ENCODE measurements at regions not wholly inside any gene's neighbourhood (a gene's known extent, or its start where the extent isn't known, plus 50 kb on each side); places are given as distances from the start of the nearest gene placed in this dataset.

- peaks cover 2% of the 10 kb centered on the region for H3K27me3 ChIP-seq (ENCODE audit: insufficient read depth, poor library complexity, severe bottlenecking)
- no peak for DNase-seq (ENCODE audit: low read depth in 1 of 2, low spot score in 1 of 2)
- no peak overlapping the region for H3K4me3 ChIP-seq (replicated peaks; ENCODE audit: insufficient read depth, low read length)
- TF ChIP-seq GABPA (IDR thresholded peaks at IDR 0.05; ENCODE audit: low read depth), result no peak
- no peak for TF ChIP-seq POLR2AphosphoS5 (IDR thresholded peaks at IDR 0.05; ENCODE audit: low read depth)
- no peak for TF ChIP-seq SPI1 (IDR thresholded peaks at IDR 0.05; ENCODE audit: borderline replicate concordance, low read depth)
- TF ChIP-seq REST (IDR thresholded peaks at IDR 0.05; ENCODE audit: insufficient replicate concordance, low read depth), result no peak
- TF ChIP-seq CTCF (IDR thresholded peaks at IDR 0.05; ENCODE audit: insufficient read depth, low read length), result no peak
- H3K27ac ChIP-seq (replicated peaks), result no peak overlapping the region
These were observed 177.9 kb upstream of the RAB6C start for GRCh38 chr2:129801575-129801974.

GRCh38 chr2:129802290-129802689, 177.2 kb upstream of the RAB6C start:
- TF ChIP-seq CTCF (IDR thresholded peaks at IDR 0.05; ENCODE audit: insufficient read depth, low read length), result no peak
- TF ChIP-seq POLR2AphosphoS5 (IDR thresholded peaks at IDR 0.05; ENCODE audit: low read depth), result no peak
- TF ChIP-seq SPI1 (IDR thresholded peaks at IDR 0.05; ENCODE audit: borderline replicate concordance, low read depth), result no peak
- TF ChIP-seq GABPA (IDR thresholded peaks at IDR 0.05; ENCODE audit: low read depth), result no peak
- TF ChIP-seq REST (IDR thresholded peaks at IDR 0.05; ENCODE audit: insufficient replicate concordance, low read depth), result no peak
- peaks cover 2% of the 10 kb centered on the region for H3K27me3 ChIP-seq (ENCODE audit: insufficient read depth, poor library complexity, severe bottlenecking)
- H3K4me3 ChIP-seq (replicated peaks; ENCODE audit: insufficient read depth, low read length), result no peak overlapping the region
- H3K27ac ChIP-seq (replicated peaks), result no peak overlapping the region
- DNase-seq (ENCODE audit: low read depth in 1 of 2, low spot score in 1 of 2), result no peak

- Histone ChIP-seq H3K27me3 (ENCODE audit: insufficient read depth, poor library complexity, severe bottlenecking) (peaks cover 2% of the 10 kb centered on the region), H3K4me3 (replicated peaks; ENCODE audit: insufficient read depth, low read length) (no peak overlapping the region), H3K27ac (replicated peaks) (no peak overlapping the region)
- TF ChIP-seq POLR2AphosphoS5 (IDR thresholded peaks at IDR 0.05; ENCODE audit: low read depth), result no peak
- TF ChIP-seq GABPA (IDR thresholded peaks at IDR 0.05; ENCODE audit: low read depth), result no peak
- no peak for TF ChIP-seq REST (IDR thresholded peaks at IDR 0.05; ENCODE audit: insufficient replicate concordance, low read depth)
- no peak for TF ChIP-seq CTCF (IDR thresholded peaks at IDR 0.05; ENCODE audit: insufficient read depth, low read length)
- no peak for TF ChIP-seq SPI1 (IDR thresholded peaks at IDR 0.05; ENCODE audit: borderline replicate concordance, low read depth)
- DNase-seq (ENCODE audit: low read depth in 1 of 2, low spot score in 1 of 2), result no peak
These were observed 176.4 kb upstream of the RAB6C start for GRCh38 chr2:129803032-129803431.

Measured in HL-60 (cell line).